H1 (cell line): ENCODE measurements at regions not wholly inside any gene's neighbourhood (a gene's known extent, or its start where the extent isn't known, plus 50 kb on each side); places are given as distances from the start of the nearest gene placed in this dataset.

Experiments
- CBX8 ChIP-seq: fragments of 300-800, 300-1000 bp; sonication (generic); IDR thresholded peaks from 2 replicates; pipeline ENCODE4 v1.7.1; 2016; ENCODE audit warnings: low read depth, low read length, borderline replicate concordance
- CHD2 ChIP-seq: IDR thresholded peaks from 2 replicates; pipeline ENCODE4 v1.6.1; 2012; ENCODE audit warnings: low read length, improper control_type of control experiment
- EGR1 ChIP-seq: IDR thresholded peaks from 2 replicates; pipeline ENCODE4 v1.6.1; 2011; ENCODE audit warnings: low read depth, low read length, borderline replicate concordance
- EP300 ChIP-seq, 2 experiments: IDR thresholded peaks; 1 replicate in 1 of 2; 2 replicates in 1 of 2; pipeline ENCODE4 v1.6.1; 2011 to 2012; ENCODE audit warnings: low read depth in 2 of 2, low read length in 2 of 2, mild to moderate bottlenecking in 2 of 2, borderline replicate concordance in 1 of 2, inconsistent platforms in 1 of 2, moderate library complexity in 1 of 2
- NANOG ChIP-seq: IDR thresholded peaks from 2 replicates; pipeline ENCODE4 v1.6.1; 2011; ENCODE audit warnings: low read length, low read depth, mild to moderate bottlenecking, inconsistent platforms; ENCODE audit not compliant: insufficient read depth, poor library complexity, severe bottlenecking
- NRF1 ChIP-seq: IDR thresholded peaks from 2 replicates; pipeline ENCODE4 v1.6.1; 2011; ENCODE audit warnings: mild to moderate bottlenecking, low read depth, low read length, improper control_type of control experiment
- SIX5 ChIP-seq: IDR thresholded peaks from 2 replicates; pipeline ENCODE4 v1.6.1; 2011; ENCODE audit warnings: mild to moderate bottlenecking, low read depth, low read length
- SRF ChIP-seq: IDR thresholded peaks from 2 replicates; pipeline ENCODE4 v1.6.1; 2011; ENCODE audit warnings: mild to moderate bottlenecking, low read depth, low read length, moderate library complexity
- TF ChIP-seq, protein P1 (sequence below): fragments of 300-600 bp; sonication (generic); IDR thresholded peaks from 2 replicates; pipeline ENCODE4 v1.7.1; 2012; ENCODE audit warnings: low read length, moderate library complexity, mild to moderate bottlenecking, inconsistent platforms; ENCODE audit not compliant: insufficient replicate concordance

- TF ChIP-seq, protein P1, sequence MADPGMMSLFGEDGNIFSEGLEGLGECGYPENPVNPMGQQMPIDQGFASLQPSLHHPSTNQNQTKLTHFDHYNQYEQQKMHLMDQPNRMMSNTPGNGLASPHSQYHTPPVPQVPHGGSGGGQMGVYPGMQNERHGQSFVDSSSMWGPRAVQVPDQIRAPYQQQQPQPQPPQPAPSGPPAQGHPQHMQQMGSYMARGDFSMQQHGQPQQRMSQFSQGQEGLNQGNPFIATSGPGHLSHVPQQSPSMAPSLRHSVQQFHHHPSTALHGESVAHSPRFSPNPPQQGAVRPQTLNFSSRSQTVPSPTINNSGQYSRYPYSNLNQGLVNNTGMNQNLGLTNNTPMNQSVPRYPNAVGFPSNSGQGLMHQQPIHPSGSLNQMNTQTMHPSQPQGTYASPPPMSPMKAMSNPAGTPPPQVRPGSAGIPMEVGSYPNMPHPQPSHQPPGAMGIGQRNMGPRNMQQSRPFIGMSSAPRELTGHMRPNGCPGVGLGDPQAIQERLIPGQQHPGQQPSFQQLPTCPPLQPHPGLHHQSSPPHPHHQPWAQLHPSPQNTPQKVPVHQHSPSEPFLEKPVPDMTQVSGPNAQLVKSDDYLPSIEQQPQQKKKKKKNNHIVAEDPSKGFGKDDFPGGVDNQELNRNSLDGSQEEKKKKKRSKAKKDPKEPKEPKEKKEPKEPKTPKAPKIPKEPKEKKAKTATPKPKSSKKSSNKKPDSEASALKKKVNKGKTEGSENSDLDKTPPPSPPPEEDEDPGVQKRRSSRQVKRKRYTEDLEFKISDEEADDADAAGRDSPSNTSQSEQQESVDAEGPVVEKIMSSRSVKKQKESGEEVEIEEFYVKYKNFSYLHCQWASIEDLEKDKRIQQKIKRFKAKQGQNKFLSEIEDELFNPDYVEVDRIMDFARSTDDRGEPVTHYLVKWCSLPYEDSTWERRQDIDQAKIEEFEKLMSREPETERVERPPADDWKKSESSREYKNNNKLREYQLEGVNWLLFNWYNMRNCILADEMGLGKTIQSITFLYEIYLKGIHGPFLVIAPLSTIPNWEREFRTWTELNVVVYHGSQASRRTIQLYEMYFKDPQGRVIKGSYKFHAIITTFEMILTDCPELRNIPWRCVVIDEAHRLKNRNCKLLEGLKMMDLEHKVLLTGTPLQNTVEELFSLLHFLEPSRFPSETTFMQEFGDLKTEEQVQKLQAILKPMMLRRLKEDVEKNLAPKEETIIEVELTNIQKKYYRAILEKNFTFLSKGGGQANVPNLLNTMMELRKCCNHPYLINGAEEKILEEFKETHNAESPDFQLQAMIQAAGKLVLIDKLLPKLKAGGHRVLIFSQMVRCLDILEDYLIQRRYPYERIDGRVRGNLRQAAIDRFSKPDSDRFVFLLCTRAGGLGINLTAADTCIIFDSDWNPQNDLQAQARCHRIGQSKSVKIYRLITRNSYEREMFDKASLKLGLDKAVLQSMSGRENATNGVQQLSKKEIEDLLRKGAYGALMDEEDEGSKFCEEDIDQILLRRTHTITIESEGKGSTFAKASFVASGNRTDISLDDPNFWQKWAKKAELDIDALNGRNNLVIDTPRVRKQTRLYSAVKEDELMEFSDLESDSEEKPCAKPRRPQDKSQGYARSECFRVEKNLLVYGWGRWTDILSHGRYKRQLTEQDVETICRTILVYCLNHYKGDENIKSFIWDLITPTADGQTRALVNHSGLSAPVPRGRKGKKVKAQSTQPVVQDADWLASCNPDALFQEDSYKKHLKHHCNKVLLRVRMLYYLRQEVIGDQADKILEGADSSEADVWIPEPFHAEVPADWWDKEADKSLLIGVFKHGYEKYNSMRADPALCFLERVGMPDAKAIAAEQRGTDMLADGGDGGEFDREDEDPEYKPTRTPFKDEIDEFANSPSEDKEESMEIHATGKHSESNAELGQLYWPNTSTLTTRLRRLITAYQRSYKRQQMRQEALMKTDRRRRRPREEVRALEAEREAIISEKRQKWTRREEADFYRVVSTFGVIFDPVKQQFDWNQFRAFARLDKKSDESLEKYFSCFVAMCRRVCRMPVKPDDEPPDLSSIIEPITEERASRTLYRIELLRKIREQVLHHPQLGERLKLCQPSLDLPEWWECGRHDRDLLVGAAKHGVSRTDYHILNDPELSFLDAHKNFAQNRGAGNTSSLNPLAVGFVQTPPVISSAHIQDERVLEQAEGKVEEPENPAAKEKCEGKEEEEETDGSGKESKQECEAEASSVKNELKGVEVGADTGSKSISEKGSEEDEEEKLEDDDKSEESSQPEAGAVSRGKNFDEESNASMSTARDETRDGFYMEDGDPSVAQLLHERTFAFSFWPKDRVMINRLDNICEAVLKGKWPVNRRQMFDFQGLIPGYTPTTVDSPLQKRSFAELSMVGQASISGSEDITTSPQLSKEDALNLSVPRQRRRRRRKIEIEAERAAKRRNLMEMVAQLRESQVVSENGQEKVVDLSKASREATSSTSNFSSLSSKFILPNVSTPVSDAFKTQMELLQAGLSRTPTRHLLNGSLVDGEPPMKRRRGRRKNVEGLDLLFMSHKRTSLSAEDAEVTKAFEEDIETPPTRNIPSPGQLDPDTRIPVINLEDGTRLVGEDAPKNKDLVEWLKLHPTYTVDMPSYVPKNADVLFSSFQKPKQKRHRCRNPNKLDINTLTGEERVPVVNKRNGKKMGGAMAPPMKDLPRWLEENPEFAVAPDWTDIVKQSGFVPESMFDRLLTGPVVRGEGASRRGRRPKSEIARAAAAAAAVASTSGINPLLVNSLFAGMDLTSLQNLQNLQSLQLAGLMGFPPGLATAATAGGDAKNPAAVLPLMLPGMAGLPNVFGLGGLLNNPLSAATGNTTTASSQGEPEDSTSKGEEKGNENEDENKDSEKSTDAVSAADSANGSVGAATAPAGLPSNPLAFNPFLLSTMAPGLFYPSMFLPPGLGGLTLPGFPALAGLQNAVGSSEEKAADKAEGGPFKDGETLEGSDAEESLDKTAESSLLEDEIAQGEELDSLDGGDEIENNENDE, result no peak
- TF ChIP-seq CHD2, result no peak
- TF ChIP-seq SIX5, result no peak
- no peak for TF ChIP-seq NANOG
- no peak for TF ChIP-seq CBX8
- TF ChIP-seq EGR1, result no peak
- no peak for TF ChIP-seq EP300 (IDR thresholded peaks at IDR 0.05; ENCODE audit: borderline replicate concordance in 1 of 2, low read depth in 2 of 2, low read length in 2 of 2)
- no peak for TF ChIP-seq NRF1
- no peak for TF ChIP-seq SRF
Measured at GRCh38 chr11:97345032-97345431, 955.2 kb downstream of the JRKL start (continued).
